Osteoblast (primary cell): ENCODE measurements at regions not wholly inside any gene's neighbourhood (a gene's known extent, or its start where the extent isn't known, plus 50 kb on each side); places are given as distances from the start of the nearest gene placed in this dataset.

ENCODE experiments used
- DNase-seq: peaks from one replicate; pipeline ENCODE4 v3.0.0; 2011; ENCODE audit warnings: low spot score, mixed read lengths; ENCODE audit not compliant: insufficient read length; ENCODE audit errors: missing footprints
- H2AFZ ChIP-seq: 2 replicates; pipeline ENCODE4 v1.6.0; 2011; ENCODE audit warnings: mild to moderate bottlenecking, low read length
- H3K27ac ChIP-seq: 2 replicates; pipeline ENCODE4 v1.5.1; 2011; ENCODE audit warnings: mild to moderate bottlenecking, low read depth, low read length, moderate library complexity
- H3K27me3 ChIP-seq: 2 replicates; pipeline ENCODE4 v1.6.0; 2012; ENCODE audit warnings: mild to moderate bottlenecking, control low read depth, inconsistent platforms, low read length, moderate library complexity; ENCODE audit not compliant: insufficient read depth
- H3K36me3 ChIP-seq: 2 replicates; pipeline ENCODE4 v1.5.1; 2011; ENCODE audit warnings: mild to moderate bottlenecking, low read length, control low read depth, moderate library complexity; ENCODE audit not compliant: insufficient read depth
- H3K4me1 ChIP-seq: 2 replicates; pipeline ENCODE4 v1.5.1; 2011; ENCODE audit warnings: mild to moderate bottlenecking, low read length, control low read depth, moderate library complexity; ENCODE audit not compliant: insufficient read depth
- H3K4me2 ChIP-seq: 2 replicates; pipeline ENCODE4 v1.6.0; 2011; ENCODE audit warnings: mild to moderate bottlenecking, low read length; ENCODE audit not compliant: insufficient read depth
- H3K4me3 ChIP-seq: fragments of 200-600 bp; sonication (generic); 3 replicates; pipeline ENCODE4 v1.5.1; 2012; ENCODE audit warnings: mild to moderate bottlenecking, low read length, inconsistent platforms; ENCODE audit not compliant: insufficient read depth
- H3K79me2 ChIP-seq: 2 replicates; pipeline ENCODE4 v1.6.0; 2012; ENCODE audit warnings: mild to moderate bottlenecking, low read length, control low read depth, inconsistent platforms; ENCODE audit not compliant: insufficient read depth
- H3K9me3 ChIP-seq: 2 replicates; pipeline ENCODE4 v1.5.1; 2011; ENCODE audit warnings: low read depth, low read length, control low read depth
- H4K20me1 ChIP-seq: 2 replicates; pipeline ENCODE4 v1.6.0; 2012; ENCODE audit warnings: mild to moderate bottlenecking, low read length, control low read depth; ENCODE audit not compliant: insufficient read depth
- TF ChIP-seq, protein P1 (sequence below): IDR thresholded peaks from 2 replicates; pipeline ENCODE4 v1.5.1; 2011; ENCODE audit warnings: mild to moderate bottlenecking, low read depth, low read length, moderate library complexity; ENCODE audit errors: extremely low read depth

DNA sequence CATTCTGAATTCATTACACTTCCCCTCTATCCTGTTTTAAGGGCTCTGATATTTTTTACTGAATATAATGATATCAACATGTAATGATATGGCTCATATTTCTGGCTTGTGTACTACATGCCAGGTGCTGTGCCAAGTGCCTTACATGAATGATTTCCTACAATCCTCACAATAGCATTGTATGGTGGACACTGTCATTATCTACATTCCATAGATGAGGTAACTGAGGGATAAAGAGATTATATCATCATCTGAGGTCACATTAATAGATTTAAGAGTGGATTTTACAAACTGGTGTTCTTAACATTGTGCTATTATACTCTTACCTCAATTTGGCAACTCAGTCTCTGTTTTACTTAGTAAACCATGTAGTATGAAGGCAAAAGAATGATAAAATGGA, 502.0 kb downstream of the LIG4 start:
- H3K27me3 ChIP-seq: no peaks in the 10 kb centered on the region
- no peaks in the 10 kb centered on the region for H3K36me3 ChIP-seq
- no peaks in the 10 kb centered on the region for H3K9me3 ChIP-seq
- H3K4me3 ChIP-seq: no peak overlapping the region
- peaks cover 9% of the 10 kb centered on the region for H3K79me2 ChIP-seq
- TF ChIP-seq, protein P1, sequence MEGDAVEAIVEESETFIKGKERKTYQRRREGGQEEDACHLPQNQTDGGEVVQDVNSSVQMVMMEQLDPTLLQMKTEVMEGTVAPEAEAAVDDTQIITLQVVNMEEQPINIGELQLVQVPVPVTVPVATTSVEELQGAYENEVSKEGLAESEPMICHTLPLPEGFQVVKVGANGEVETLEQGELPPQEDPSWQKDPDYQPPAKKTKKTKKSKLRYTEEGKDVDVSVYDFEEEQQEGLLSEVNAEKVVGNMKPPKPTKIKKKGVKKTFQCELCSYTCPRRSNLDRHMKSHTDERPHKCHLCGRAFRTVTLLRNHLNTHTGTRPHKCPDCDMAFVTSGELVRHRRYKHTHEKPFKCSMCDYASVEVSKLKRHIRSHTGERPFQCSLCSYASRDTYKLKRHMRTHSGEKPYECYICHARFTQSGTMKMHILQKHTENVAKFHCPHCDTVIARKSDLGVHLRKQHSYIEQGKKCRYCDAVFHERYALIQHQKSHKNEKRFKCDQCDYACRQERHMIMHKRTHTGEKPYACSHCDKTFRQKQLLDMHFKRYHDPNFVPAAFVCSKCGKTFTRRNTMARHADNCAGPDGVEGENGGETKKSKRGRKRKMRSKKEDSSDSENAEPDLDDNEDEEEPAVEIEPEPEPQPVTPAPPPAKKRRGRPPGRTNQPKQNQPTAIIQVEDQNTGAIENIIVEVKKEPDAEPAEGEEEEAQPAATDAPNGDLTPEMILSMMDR: no peak
- no peak overlapping the region for H3K4me2 ChIP-seq
- H3K4me1 ChIP-seq: no peaks in the 10 kb centered on the region
- H3K27ac ChIP-seq: no peak overlapping the region
- no peak overlapping the region for H2AFZ ChIP-seq
- no peaks in the 10 kb centered on the region for H4K20me1 ChIP-seq
- no peak for DNase-seq

DNA sequence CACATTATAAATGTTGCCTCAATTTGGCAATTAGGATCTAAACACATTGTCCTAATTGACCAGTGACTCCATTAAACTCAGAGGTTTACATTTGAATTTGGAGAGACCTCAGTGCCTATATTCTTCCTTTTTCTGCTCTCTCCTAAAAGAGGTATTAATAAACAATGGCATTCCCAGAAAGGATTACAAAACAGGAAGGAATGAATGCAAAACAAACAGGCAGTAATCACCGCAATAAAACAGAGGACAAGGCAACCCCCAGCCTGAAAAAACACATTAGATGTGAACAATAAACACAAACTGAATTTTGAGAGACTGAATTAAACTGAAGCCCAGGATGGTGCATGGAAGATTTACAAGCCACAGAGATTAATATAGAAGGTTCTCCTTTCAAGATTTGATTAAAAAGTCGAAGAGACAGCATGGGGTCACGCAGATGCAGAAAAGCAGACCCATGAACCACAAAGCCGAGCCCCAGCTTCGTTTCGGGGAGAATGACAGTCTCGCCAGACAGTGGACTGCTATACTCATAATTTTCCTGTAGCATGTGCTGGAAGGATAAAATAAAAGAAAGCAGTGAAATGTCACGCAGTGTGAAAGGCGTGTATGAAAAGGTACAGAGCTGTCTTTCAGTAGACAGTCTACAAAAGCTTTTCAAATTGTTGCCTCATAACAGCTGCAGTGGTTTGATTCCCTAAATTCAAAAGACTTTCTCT, 503.0 kb downstream of the LIG4 start:
- Histone ChIP-seq H3K27me3 (no peaks in the 10 kb centered on the region), H3K4me1 (no peaks in the 10 kb centered on the region), H3K27ac (no peak overlapping the region), H3K9me3 (no peaks in the 10 kb centered on the region), H4K20me1 (no peaks in the 10 kb centered on the region), H3K79me2 (peaks cover 6% of the 10 kb centered on the region), H2AFZ (no peak overlapping the region), H3K4me2 (no peak overlapping the region), H3K36me3 (no peaks in the 10 kb centered on the region), H3K4me3 (no peak overlapping the region)
- peak; percentile 23 for DNase-seq
- TF ChIP-seq, protein P1: no peak

DNA sequence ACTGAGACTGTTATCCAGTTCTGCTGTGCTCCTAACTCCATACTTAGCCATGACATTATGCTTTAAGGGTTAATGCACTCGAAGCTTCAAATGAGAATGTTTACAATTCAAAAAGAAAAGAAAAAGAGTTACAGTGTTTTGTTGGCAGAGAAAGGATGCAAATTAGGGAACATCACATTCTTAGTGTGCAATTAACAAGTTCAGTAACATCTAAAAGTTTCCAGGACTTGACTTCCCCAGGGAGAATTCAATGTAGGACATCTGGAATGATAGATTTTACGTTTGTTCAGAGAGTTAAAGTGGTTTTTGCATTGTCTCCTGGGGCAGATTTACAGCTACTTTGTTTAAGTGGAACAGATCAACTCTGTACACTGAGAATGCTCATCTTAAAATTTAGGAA, 525.2 kb downstream of the LIG4 start:
- H3K27me3 ChIP-seq: no peaks in the 10 kb centered on the region
- no peaks in the 10 kb centered on the region for H3K36me3 ChIP-seq
- H3K9me3 ChIP-seq: no peaks in the 10 kb centered on the region
- H4K20me1 ChIP-seq: no peaks in the 10 kb centered on the region
- TF ChIP-seq, protein P1: no peak
- H3K4me3 ChIP-seq: no peak overlapping the region
- H3K4me1 ChIP-seq: no peaks in the 10 kb centered on the region
- peaks cover 6% of the 10 kb centered on the region for H3K79me2 ChIP-seq
- H2AFZ ChIP-seq: no peak overlapping the region
- no peak overlapping the region for H3K27ac ChIP-seq
- DNase-seq: no peak
- no peak overlapping the region for H3K4me2 ChIP-seq

DNA sequence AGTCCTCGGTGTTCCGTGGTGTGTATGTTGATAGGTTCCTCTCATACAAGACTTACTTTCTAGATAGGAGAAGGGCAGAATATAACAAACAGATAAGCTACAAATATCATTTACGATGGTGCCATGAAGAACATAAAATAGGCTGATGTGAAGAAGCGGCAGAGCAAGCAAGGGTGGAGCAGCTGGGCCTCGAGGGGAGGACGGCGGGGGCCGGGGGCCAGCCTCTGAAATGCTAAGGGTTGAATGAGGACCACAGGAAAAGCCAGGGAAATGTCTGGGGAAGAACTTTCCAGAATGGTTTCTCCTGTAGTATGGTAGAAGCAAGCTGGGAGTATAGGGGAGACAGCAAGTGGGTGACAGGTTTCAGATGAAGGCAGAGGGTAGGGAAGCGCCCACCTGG, 529.5 kb downstream of the LIG4 start:
- no peak overlapping the region for H3K27ac ChIP-seq
- H3K27me3 ChIP-seq: no peaks in the 10 kb centered on the region
- H3K4me3 ChIP-seq: no peak overlapping the region
- peaks cover 3% of the 10 kb centered on the region for H3K79me2 ChIP-seq
- H4K20me1 ChIP-seq: no peaks in the 10 kb centered on the region
- H3K4me2 ChIP-seq: no peak overlapping the region
- H2AFZ ChIP-seq: no peak overlapping the region
- H3K9me3 ChIP-seq: no peaks in the 10 kb centered on the region
- DNase-seq: no peak
- H3K4me1 ChIP-seq: no peaks in the 10 kb centered on the region
- TF ChIP-seq, protein P1: no peak
- no peaks in the 10 kb centered on the region for H3K36me3 ChIP-seq
